PC-3 (cell line): ENCODE measurements at regions not wholly inside any gene's neighbourhood (a gene's known extent, or its start where the extent isn't known, plus 50 kb on each side); places are given as distances from the start of the nearest gene placed in this dataset.

ENCODE experiments used
- EZH2 ChIP-seq: fragments of 300-600 bp; sonication (generic); IDR thresholded peaks from one replicate; pipeline ENCODE4 v1.6.1; 2017; ENCODE audit warnings: antibody characterized with exemption, mild to moderate bottlenecking, low read length; ENCODE audit not compliant: unreplicated experiment
- TF ChIP-seq, protein P1 (sequence below): fragments of 300-600 bp; sonication (generic); conservative IDR thresholded peaks from 2 replicates; pipeline ENCODE4 v1.5.1; 2017; ENCODE audit warnings: antibody characterized with exemption, low read depth, mild to moderate bottlenecking, low read length

DNA sequence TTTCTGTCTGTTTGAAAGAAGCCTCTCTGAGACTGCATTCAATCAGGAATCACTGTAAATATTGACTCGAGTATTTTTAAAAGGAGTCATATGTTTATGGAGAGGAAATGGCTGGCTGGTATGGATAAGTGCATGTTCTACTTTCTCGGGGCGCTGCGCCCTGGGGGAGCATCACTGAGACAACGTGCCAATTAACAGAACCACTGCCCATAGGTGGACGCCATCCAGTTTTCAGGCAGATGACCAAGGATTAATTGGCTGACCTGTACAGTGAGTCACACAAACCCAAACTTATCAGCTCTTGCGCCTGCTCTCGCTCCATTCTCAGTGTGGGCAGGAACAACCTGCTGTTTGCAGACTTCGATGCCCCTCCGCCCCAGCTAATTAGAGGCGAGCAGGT, 571.2 kb downstream of the QKI start:
- TF ChIP-seq, protein P1, sequence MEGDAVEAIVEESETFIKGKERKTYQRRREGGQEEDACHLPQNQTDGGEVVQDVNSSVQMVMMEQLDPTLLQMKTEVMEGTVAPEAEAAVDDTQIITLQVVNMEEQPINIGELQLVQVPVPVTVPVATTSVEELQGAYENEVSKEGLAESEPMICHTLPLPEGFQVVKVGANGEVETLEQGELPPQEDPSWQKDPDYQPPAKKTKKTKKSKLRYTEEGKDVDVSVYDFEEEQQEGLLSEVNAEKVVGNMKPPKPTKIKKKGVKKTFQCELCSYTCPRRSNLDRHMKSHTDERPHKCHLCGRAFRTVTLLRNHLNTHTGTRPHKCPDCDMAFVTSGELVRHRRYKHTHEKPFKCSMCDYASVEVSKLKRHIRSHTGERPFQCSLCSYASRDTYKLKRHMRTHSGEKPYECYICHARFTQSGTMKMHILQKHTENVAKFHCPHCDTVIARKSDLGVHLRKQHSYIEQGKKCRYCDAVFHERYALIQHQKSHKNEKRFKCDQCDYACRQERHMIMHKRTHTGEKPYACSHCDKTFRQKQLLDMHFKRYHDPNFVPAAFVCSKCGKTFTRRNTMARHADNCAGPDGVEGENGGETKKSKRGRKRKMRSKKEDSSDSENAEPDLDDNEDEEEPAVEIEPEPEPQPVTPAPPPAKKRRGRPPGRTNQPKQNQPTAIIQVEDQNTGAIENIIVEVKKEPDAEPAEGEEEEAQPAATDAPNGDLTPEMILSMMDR, result no peak
- no peak for TF ChIP-seq EZH2
